Activated T-cell treated with anti-CD3 and anti-CD28 coated beads, Interleukin-2, amount 50 U/mL, for 4 hours (primary cell): ENCODE measurements at regions not wholly inside any gene's neighbourhood (a gene's known extent, or its start where the extent isn't known, plus 50 kb on each side); places are given as distances from the start of the nearest gene placed in this dataset.

Experiments used
- ATAC-seq, 2 donors: fragments of 200-7000 bp; cut with Tn5 transposase; one replicate each; pipeline ENCODE4 v1.10.0; 2021
- DNase-seq: peaks from one replicate; pipeline ENCODE4 v3.0.0-alpha.2; 2020
- H3K27me3 Mint-ChIP-seq: one replicate; pipeline ENCODE4 v1.8.0; 2021; ENCODE audit warnings: low read depth, mixed read lengths
- H3K36me3 Mint-ChIP-seq: one replicate; pipeline ENCODE4 v1.8.0; 2022; ENCODE audit warnings: mixed read lengths; ENCODE audit not compliant: insufficient read depth
- H3K4me1 Mint-ChIP-seq: one replicate; pipeline ENCODE4 v1.8.0; 2021; ENCODE audit warnings: low read depth, mixed read lengths
- H3K4me3 Mint-ChIP-seq: one replicate; pipeline ENCODE4 v1.8.0; 2021; ENCODE audit warnings: mild to moderate bottlenecking, moderate library complexity, mixed read lengths
- H3K9me3 Mint-ChIP-seq: one replicate; pipeline ENCODE4 v1.8.0; 2021; ENCODE audit warnings: mixed read lengths

DNA sequence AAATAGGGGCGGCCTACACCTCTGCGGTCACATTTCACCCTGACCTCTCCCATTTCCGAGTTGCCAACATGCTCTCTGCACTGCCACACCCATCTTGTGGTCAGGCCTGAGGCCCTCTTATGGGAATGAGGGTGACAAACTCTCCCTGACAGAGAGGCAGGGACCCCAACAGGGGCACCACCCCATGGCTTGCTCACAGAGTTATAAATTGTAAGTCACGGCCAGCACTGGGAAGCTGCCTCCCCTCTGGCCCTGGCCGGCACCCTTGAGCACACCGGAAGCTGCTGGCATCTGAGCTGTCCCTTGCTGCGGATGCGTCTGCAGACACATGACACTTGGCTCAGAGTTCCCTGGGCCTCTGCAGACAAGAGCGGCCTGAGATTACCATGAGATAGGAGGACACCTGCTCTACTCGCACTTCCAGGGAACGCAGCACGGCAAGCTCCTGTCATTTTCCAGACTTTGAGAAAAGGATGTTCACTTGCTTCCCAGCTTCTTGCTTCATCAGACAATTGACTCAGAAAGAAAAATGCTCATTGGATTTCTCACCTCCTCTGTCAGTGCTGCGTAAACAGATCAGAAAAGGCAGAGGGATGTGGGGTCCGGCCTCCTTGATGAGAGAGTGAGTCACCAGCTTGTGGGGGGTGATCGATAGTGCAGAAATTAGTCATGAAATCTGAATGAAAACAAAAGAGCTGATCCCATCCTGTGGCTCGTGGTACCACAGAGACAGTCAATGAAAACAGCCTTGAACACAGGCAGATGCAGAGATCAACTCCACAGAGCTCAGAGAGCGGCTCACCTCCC lies 269.8 kb downstream of the SYK start:
- ATAC-seq (peak; percentile 96), DNase-seq (peak; percentile 28)
- H3K4me1 Mint-ChIP-seq, result peaks cover 10% of the 10 kb centered on the region
- no peaks in the 10 kb centered on the region for H3K9me3 Mint-ChIP-seq
- no peaks in the 10 kb centered on the region for H3K36me3 Mint-ChIP-seq
- H3K4me3 Mint-ChIP-seq, result peak overlapping the region; percentile 21
- peaks cover 2% of the 10 kb centered on the region for H3K27me3 Mint-ChIP-seq

- Mint-ChIP-seq H3K36me3 (no peaks in the 10 kb centered on the region), H3K27me3 (no peaks in the 10 kb centered on the region), H3K4me3 (no peak overlapping the region), H3K9me3 (no peaks in the 10 kb centered on the region), H3K4me1 (peaks cover 10% of the 10 kb centered on the region)
- ATAC-seq, result no peak
- DNase-seq, result no peak
Observed at GRCh38 chr9:91073049-91073810, 271.6 kb downstream of the SYK start.

GRCh38 chr9:91073811-91074771 lies 272.5 kb downstream of the SYK start:
- no peaks in the 10 kb centered on the region for H3K36me3 Mint-ChIP-seq
- no peaks in the 10 kb centered on the region for H3K9me3 Mint-ChIP-seq
- ATAC-seq, result no peak
- DNase-seq, result no peak
- H3K4me3 Mint-ChIP-seq, result no peak overlapping the region
- H3K4me1 Mint-ChIP-seq, result peaks cover 10% of the 10 kb centered on the region
- H3K27me3 Mint-ChIP-seq, result no peaks in the 10 kb centered on the region

DNA sequence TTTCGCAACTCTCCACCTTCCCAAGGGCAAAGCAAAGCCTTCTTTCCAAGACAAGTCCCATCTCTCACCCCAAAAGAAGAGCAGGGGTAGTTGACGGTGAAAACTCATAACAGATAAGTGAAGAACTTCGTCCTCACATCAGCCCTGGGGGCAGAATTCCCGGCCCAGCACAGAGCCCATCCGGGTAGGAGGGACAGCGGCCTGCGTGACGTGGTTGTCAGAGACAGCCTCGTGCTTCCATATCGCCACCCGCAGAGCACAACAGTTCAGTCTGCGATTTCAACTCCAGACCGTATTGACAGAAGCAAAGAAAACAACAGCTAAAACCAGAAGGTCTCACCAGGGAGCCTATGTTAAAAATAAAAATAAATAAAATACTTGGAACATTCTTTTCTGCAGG lies 273.2 kb downstream of the SYK start:
- Mint-ChIP-seq H3K4me3 (no peak overlapping the region), H3K27me3 (no peaks in the 10 kb centered on the region), H3K4me1 (peaks cover 10% of the 10 kb centered on the region), H3K36me3 (no peaks in the 10 kb centered on the region), H3K9me3 (no peaks in the 10 kb centered on the region)
- DNase-seq (no peak), ATAC-seq (no peak)

GRCh38 chr9:91075279-91075678 lies 273.7 kb downstream of the SYK start:
- Mint-ChIP-seq H3K4me3 (no peak overlapping the region), H3K36me3 (no peaks in the 10 kb centered on the region), H3K27me3 (no peaks in the 10 kb centered on the region), H3K9me3 (no peaks in the 10 kb centered on the region), H3K4me1 (peaks cover 10% of the 10 kb centered on the region)
- DNase-seq (no peak), ATAC-seq (no peak)

- DNase-seq (no peak), ATAC-seq (no peak)
- peaks cover 2% of the 10 kb centered on the region for H3K27me3 Mint-ChIP-seq
- H3K4me3 Mint-ChIP-seq, result no peak overlapping the region
- peaks cover under 1% of the 10 kb centered on the region for H3K4me1 Mint-ChIP-seq
- H3K36me3 Mint-ChIP-seq, result no peaks in the 10 kb centered on the region
- no peaks in the 10 kb centered on the region for H3K9me3 Mint-ChIP-seq
Observed at GRCh38 chr9:91077624-91078368, 276.2 kb downstream of the SYK start.

DNA sequence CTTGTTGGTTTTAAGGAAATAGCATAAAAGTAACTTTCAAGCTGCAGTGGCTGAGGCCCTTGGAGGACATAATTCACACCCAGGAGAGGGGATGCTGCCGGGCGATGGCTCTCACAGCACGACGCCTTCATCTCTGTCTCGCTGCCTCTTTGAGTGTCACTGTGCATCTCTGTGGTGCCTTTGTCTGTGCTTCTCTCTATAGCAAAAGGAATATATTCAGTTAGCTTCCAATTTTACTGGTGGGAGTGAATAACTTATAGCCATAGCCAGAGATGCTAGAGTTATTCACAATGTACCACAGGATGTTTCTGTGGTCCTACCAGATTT lies 276.7 kb downstream of the SYK start:
- Mint-ChIP-seq H3K27me3 (peaks cover 2% of the 10 kb centered on the region), H3K4me1 (no peaks in the 10 kb centered on the region), H3K9me3 (no peaks in the 10 kb centered on the region), H3K36me3 (no peaks in the 10 kb centered on the region), H3K4me3 (no peak overlapping the region)
- ATAC-seq (no peak), DNase-seq (no peak)

- DNase-seq (no peak), ATAC-seq (no peak)
- Mint-ChIP-seq H3K4me1 (no peaks in the 10 kb centered on the region), H3K4me3 (no peak overlapping the region), H3K9me3 (no peaks in the 10 kb centered on the region), H3K27me3 (peaks cover 2% of the 10 kb centered on the region), H3K36me3 (no peaks in the 10 kb centered on the region)
Observed at GRCh38 chr9:91082731-91083130, 279.0 kb downstream of the AUH start.

GRCh38 chr9:91084896-91085516 lies 276.7 kb downstream of the AUH start:
- no peak for ATAC-seq
- no peaks in the 10 kb centered on the region for H3K9me3 Mint-ChIP-seq
- DNase-seq, result no peak
- H3K36me3 Mint-ChIP-seq, result no peaks in the 10 kb centered on the region
- H3K27me3 Mint-ChIP-seq, result peaks cover 2% of the 10 kb centered on the region
- no peak overlapping the region for H3K4me3 Mint-ChIP-seq
- peaks cover 4% of the 10 kb centered on the region for H3K4me1 Mint-ChIP-seq

GRCh38 chr9:91085517-91086291 lies 276.0 kb downstream of the AUH start:
- Mint-ChIP-seq H3K36me3 (no peaks in the 10 kb centered on the region), H3K27me3 (peaks cover 2% of the 10 kb centered on the region), H3K4me3 (no peak overlapping the region), H3K4me1 (peaks cover 4% of the 10 kb centered on the region), H3K9me3 (no peaks in the 10 kb centered on the region)
- ATAC-seq (peak; percentile 53 to 65), DNase-seq (no peak)

DNA sequence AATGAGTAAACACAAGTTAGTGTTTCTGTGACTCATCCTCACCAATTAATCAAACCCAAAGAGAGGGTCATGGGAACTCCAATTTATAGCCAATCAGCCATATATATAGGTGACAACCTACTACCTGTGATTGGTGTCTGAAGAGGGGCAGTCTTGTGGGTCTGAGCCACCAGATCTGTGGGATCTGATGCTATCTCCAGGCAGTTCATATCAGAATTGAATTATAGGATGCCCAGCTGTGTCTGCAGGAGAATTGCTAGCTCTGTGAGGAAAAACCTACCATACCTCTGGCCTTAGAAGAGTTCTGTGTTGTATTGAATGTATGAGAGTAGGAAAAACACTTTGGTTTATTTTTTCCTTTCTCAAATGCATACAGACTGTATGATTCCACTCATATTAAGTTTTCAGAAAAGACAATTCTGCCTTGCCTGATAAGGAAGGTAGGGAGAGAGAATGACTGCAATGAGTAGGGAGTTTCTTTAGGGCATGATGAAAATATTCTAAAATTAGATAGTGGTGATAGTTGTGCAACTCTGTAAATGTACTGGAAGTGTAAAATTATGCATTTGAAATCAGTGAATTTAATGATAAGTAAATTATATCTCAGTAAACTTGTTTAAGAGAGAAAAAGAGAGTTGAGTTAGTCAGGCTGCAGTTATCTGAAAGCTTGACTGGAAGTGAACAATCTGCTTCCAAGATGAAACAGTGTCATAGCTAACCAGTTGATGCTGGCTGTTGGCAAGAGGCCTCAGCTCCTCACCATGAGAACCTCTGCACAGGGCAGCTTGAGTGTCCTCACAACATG lies 274.9 kb downstream of the AUH start:
- Mint-ChIP-seq H3K4me3 (no peak overlapping the region), H3K36me3 (no peaks in the 10 kb centered on the region), H3K27me3 (peaks cover 2% of the 10 kb centered on the region), H3K4me1 (peaks cover 4% of the 10 kb centered on the region), H3K9me3 (no peaks in the 10 kb centered on the region)
- no peak for DNase-seq
- no peak for ATAC-seq

- H3K4me3 Mint-ChIP-seq, result no peak overlapping the region
- DNase-seq, result no peak
- H3K9me3 Mint-ChIP-seq, result no peaks in the 10 kb centered on the region
- no peaks in the 10 kb centered on the region for H3K36me3 Mint-ChIP-seq
- peaks cover 4% of the 10 kb centered on the region for H3K4me1 Mint-ChIP-seq
- no peak for ATAC-seq
- peaks cover 2% of the 10 kb centered on the region for H3K27me3 Mint-ChIP-seq
Observed at GRCh38 chr9:91087462-91087759, 274.3 kb downstream of the AUH start.
